Endometrium (tissue), 2 donors: ENCODE measurements at regions not wholly inside any gene's neighbourhood (a gene's known extent, or its start where the extent isn't known, plus 50 kb on each side); places are given as distances from the start of the nearest gene placed in this dataset.

ENCODE experiments used
- FAIRE-seq: peaks from 2 replicates; lab custom pipeline; 2012; peaks lifted over from hg19 to GRCh38; lab: Jason Lieb, UNC
- donor health status: control.
- donor health status: control.

GRCh38 chr6:166046982-166047381, 120.7 kb downstream of the TBXT start:
- FAIRE-seq: no peak

GRCh38 chr6:166046226-166046625, 121.4 kb downstream of the TBXT start:
- FAIRE-seq: no peak

GRCh38 chr6:166045860-166046200, 121.8 kb downstream of the TBXT start:
- FAIRE-seq: no peak

- no peak for FAIRE-seq
Measured at GRCh38 chr6:166045173-166045859, 122.3 kb downstream of the TBXT start.

- FAIRE-seq: no peak
Measured at GRCh38 chr6:166041277-166041676, 126.4 kb downstream of the TBXT start.

GRCh38 chr6:166040292-166040691, 127.4 kb downstream of the TBXT start:
- FAIRE-seq: no peak

GRCh38 chr6:166036316-166037095, 131.1 kb downstream of the TBXT start:
- FAIRE-seq: no peak

- no peak for FAIRE-seq
Measured at GRCh38 chr6:166032366-166033200, 135.1 kb downstream of the TBXT start.

- FAIRE-seq: no peak
Measured at GRCh38 chr6:166031275-166031674, 136.4 kb downstream of the TBXT start.

- FAIRE-seq: no peak
Measured at GRCh38 chr6:166029506-166029905, 138.1 kb downstream of the TBXT start.

GRCh38 chr6:166027761-166028160, 139.9 kb downstream of the TBXT start:
- no peak for FAIRE-seq

GRCh38 chr6:166026586-166027126, 141.0 kb downstream of the TBXT start:
- no peak for FAIRE-seq

- no peak for FAIRE-seq
Measured at GRCh38 chr6:166025149-166025898, 142.3 kb downstream of the TBXT start.

GRCh38 chr6:166024252-166024651, 143.4 kb downstream of the TBXT start:
- no peak for FAIRE-seq

GRCh38 chr6:166023273-166023989, 144.2 kb downstream of the TBXT start:
- FAIRE-seq: no peak

GRCh38 chr6:166021429-166021828, 146.2 kb downstream of the TBXT start:
- no peak for FAIRE-seq

GRCh38 chr6:166019214-166019613, 148.4 kb downstream of the TBXT start:
- no peak for FAIRE-seq

GRCh38 chr6:166017032-166017635, 150.5 kb downstream of the TBXT start:
- FAIRE-seq: no peak

GRCh38 chr6:166014966-166015365, 152.7 kb downstream of the TBXT start:
- FAIRE-seq: no peak

- no peak for FAIRE-seq
Measured at GRCh38 chr6:166010136-166010960, 157.3 kb downstream of the TBXT start.
